Lung microvascular endothelial cell (primary cell): ENCODE measurements at regions not wholly inside any gene's neighbourhood (a gene's known extent, or its start where the extent isn't known, plus 50 kb on each side); places are given as distances from the start of the nearest gene placed in this dataset.

Source experiments
- DNase-seq, 2 donors: peaks; one replicate each; pipeline versions ENCODE4 v3.0.0 to v3.0.0-alpha.2; 2010; ENCODE audit warnings: low read depth in 2 of 2

- peak; percentile 50 to 82 for DNase-seq
Measured at GRCh38 chr1:39107341-39108290, 81.5 kb downstream of the NDUFS5 start.

DNA sequence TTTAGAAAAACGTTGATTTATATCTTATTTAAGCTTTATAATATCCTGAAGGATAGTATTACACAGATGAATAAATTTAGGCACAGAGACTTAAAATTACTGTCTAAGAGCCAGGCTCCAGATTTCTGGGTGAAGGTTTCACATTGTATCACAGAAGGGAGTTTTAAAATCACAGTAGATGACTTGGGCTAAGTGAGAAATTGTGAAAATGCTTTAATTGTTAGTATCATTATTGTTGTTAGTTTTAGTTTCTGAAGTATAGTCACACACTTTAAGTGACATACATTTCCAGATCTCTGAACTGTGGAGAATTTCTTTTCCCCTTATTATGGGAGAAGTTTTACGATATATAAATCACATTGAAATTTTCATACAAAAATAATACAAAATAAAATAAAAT lies 83.5 kb downstream of the NDUFS5 start:
- DNase-seq: no peak

GRCh38 chr1:39110325-39110851 lies 84.2 kb downstream of the NDUFS5 start:
- peak; percentile 52 to 64 for DNase-seq

DNA sequence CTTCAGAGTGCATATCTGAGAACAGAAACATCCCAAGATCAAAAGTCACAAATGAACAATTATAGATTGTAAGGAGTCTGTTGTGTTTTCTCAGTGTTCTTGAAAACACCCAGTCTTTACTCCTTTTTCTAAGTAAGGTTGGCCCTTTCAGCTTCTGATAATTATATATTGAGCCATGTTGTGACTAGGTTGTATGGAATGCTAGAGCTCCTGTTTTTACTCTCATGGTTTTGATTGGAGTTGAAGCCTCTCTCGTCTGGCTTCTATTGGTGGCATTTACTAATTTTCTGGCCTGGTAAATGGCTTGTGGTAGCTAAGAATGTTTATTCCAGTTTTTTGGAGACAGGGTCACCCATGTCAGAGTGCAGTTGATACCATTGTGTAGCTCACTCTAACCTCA lies 84.7 kb downstream of the NDUFS5 start:
- no peak for DNase-seq

DNA sequence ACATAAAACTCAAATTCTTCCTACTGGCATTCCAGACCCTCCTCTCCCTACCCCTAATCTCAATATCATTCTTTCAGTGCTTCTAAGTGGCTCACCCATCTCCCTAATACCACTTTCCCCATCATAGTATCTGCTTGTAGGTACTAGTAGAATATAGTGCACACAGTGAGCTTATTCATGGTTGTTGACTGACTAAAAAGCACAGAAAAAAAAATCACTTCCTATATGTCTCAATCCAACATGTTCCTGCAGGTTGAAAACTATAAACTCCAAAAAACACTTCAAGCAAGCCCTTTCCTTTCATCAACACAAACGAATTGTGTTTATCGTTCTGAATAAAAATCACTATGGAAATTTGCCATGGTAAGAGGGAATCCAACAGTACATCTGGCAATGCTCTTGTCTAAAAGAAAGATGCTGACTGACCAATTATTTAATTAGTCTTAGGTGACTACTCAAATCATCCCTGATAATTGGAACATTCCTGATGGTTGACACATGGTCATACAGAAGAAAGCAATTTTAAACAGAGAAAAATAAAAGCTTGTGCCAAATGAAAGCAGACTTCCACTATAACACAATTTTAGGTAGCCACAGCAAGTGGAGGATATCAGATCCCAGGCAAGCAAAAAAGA lies 87.1 kb downstream of the NDUFS5 start:
- peak in 1 of 2 donors; percentile 44 for DNase-seq

- DNase-seq: no peak
Measured at GRCh38 chr1:39115271-39116110, 89.0 kb upstream of the MACF1 start.

GRCh38 chr1:39116116-39116607 lies 88.3 kb upstream of the MACF1 start:
- DNase-seq: peak; percentile 33 to 36

DNA sequence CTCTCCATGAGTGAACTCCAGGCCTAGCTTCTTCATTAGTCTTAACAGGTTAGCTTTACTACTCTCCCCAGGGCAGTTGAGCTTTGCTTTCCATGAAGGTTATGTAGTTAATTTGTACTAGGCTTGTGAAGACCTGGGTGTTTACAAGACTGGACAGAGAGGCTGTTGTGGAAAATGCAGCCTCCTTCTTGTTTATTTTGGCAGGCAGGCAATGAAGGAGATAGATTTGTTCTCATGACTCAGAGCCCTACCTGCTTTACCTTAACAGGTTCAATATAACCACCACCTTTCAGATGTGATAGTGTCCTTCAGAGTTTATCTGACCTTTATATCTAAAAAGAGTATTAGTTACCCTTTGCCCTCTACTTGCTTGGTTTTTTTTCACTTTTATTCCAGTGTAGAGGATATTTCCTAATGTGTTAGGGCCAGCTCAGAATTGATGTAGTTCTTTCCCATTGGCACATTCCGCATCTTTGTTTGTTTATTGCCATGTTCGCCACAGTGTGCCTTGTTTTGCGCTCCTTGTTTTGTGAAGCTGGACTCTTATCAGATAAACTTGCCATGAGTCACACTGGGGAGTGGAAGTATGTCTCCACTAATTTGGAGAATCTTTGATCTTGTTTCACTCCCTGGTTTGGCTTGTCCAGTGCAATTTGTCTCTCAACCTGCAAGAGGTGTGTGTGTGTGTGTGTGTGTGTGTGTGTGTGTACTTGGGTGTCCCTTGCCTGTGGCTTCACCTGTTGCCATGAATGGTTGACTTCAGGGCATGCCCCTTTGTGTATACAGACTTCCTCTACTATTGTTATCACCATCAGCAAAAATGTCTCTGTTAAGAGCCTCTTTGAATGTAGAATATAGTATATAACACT lies 87.4 kb upstream of the MACF1 start:
- peak; percentile 34 to 46 for DNase-seq

- DNase-seq: no peak
Measured at GRCh38 chr1:39117899-39118450, 86.5 kb upstream of the MACF1 start.

- DNase-seq: no peak
Measured at GRCh38 chr1:39122056-39122455, 82.4 kb upstream of the MACF1 start.

GRCh38 chr1:39124282-39124681 lies 80.2 kb upstream of the MACF1 start:
- no peak for DNase-seq

DNA sequence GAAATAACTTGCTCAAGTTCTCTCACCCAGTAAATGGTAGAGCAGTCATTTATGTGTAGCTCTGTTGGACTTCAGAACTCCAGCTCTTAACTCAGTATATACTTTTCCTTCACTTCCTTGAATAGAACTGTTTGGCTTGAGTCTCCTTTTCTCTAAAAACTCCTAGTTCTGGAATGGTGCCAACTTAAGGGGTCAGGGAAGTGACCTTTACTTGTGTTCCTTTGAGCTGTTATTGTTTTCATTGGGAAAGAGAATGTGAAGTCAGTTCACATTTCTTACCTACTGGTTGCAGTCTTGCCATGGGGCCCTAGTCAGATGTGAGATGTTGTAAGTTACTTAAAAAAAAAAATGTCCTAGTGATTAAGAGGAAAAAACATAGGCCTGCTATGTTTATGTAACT lies 77.0 kb upstream of the MACF1 start:
- peak; percentile 51 to 95 for DNase-seq

- DNase-seq: no peak
Measured at GRCh38 chr1:39128126-39128525, 76.4 kb upstream of the MACF1 start.

DNA sequence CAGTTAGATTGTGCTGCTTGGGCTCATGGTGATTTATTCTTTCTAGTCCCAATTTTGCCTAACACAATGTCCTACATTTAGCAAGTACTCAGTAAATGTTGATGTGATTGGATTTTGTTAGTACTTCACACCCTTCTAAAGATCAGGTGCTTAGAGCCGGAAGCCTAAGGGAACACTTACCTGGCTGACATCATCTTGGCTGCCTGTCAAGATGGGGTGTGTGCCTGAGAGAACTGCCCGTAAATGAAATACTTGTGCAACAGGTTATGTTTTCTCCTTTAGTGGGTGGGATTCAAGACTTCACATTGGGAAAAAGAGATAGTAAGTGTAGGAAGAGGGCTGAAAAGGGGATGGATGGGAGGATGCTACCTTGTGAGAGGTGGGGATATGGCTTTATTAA lies 75.5 kb upstream of the MACF1 start:
- no peak for DNase-seq

DNA sequence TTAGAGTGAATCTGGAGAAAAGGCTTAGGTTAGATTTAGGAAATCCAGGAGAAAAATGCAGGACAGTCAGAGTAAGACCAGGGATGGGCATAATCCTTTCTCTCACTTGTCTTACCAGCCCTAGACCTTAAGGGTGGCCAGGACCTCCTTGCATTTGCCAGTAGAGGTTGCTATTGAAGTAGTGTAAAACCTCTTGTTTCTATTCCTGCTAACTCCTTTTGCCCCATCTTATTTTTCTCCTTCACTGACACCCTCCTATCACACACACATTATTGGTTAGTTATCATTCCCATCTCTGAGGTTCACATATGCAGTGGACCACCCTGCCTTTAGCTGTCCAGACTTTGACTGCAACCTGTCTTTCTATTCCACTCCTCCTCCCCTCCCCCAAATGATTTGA lies 75.0 kb upstream of the MACF1 start:
- DNase-seq: peak in 1 of 2 donors; percentile 75

DNA sequence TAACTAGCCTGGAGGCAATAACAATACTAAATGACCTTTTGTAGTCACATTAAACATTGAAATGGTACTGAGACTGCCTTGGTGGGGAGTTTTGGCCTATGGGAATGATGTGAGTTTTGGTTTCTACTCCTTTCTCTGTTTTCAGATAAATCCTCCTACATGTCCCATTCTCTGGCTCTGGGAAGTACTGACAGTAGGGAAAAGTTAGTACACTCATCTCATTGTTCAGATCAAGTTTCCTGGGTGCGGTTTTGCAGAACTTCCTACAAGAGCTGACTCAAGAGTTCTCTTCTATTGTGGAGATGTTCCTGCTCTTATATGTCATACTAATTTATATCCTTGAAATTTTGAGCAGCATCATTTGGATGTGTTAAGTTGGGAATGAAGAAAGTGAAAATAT lies 74.2 kb upstream of the MACF1 start:
- DNase-seq: peak in 1 of 2 donors; percentile 86

DNA sequence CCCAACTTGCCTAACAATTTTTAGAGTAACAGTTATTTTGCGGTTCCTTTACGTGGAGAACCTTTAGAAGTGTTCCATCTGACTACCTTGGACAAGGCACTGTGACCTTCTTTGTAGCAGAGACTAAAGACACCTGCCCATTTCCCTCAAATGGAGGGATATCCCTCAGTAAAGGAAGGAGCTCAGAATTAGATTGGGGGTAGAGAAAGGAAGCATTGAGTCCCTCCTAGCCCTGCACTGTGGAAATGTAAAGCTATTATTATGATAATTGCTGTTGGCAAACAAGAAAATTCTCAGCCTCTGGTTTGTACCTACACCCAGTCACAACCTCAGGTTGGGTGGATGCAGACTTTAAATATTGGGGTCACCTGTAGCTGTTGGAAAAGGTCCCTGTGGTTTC lies 72.6 kb upstream of the MACF1 start:
- no peak for DNase-seq

GRCh38 chr1:39132505-39133339 lies 71.8 kb upstream of the MACF1 start:
- peak; percentile 95 to 100 for DNase-seq

- DNase-seq: no peak
Measured at GRCh38 chr1:39133340-39133684, 71.2 kb upstream of the MACF1 start.
